ENCODE measurements at regions not wholly inside any gene's neighbourhood (a gene's known extent, or its start where the extent isn't known, plus 50 kb on each side); places are given as distances from the start of the nearest gene placed in this dataset.

GRCh38 chr12:58711974-58712373 lies 208.3 kb downstream of the LRIG3 start:
- TF ChIP-seq CTCF (IDR thresholded peaks at IDR 0.05), result no peak
- no peak for TF ChIP-seq POLR2A (IDR thresholded peaks at IDR 0.05)
